K562 (cell line): ENCODE measurements at regions not wholly inside any gene's neighbourhood (a gene's known extent, or its start where the extent isn't known, plus 50 kb on each side); places are given as distances from the start of the nearest gene placed in this dataset.

Experiments used
- ATF1 ChIP-seq, 2 experiments: fragments of 450-650 bp in 1 of 2; IDR thresholded peaks; 2 replicates each; pipeline ENCODE4 v1.6.1; 2016; ENCODE audit warnings: missing compliant biosample characterization in 1 of 2, missing genetic modification characterization in 1 of 2
- KLF13 ChIP-seq: fragments of 450-650 bp; IDR thresholded peaks from 2 replicates; pipeline ENCODE4 v1.6.1; 2016; ENCODE audit warnings: missing genetic modification characterization, low read depth, mild to moderate bottlenecking, missing compliant biosample characterization, moderate library complexity, borderline replicate concordance
- RBM15 ChIP-seq: fragments of 200-400 bp; formaldehyde crosslinking; IDR thresholded peaks from 2 replicates; pipeline ENCODE4 v1.6.1; 2018; ENCODE audit warnings: mild to moderate bottlenecking, low read length, moderate library complexity; ENCODE audit not compliant: insufficient read depth
- RHOXF2B ChIP-seq: fragments of 250-450 bp; sonication (Bioruptor Pico); conservative IDR thresholded peaks from 2 replicates; pipeline ENCODE4 v1.5.1; 2021
- TF ChIP-seq, protein P1 (sequence below): sonication (generic); formaldehyde crosslinking; IDR thresholded peaks from 2 replicates; pipeline ENCODE4 v1.8.1; 2023; ENCODE audit warnings: mild to moderate bottlenecking, missing genetic modification reagents
- TF ChIP-seq, protein P2 (sequence below): sonication (generic); formaldehyde crosslinking; IDR thresholded peaks from 2 replicates; pipeline ENCODE4 v1.8.0; 2022; ENCODE audit warnings: missing genetic modification reagents, mild to moderate bottlenecking, borderline replicate concordance
- TF ChIP-seq, protein P3 (sequence below): fragments of 150-350 bp; IDR thresholded peaks from 2 replicates; pipeline ENCODE4 v1.6.1; 2014; ENCODE audit warnings: low read depth, mild to moderate bottlenecking, low read length, borderline replicate concordance
- TF ChIP-seq, protein P4 (sequence below): fragments of 450-650 bp; conservative IDR thresholded peaks from 2 replicates; pipeline ENCODE4 v1.6.1; 2016; ENCODE audit warnings: missing genetic modification characterization, low read depth, mild to moderate bottlenecking, missing compliant biosample characterization, moderate library complexity

DNA sequence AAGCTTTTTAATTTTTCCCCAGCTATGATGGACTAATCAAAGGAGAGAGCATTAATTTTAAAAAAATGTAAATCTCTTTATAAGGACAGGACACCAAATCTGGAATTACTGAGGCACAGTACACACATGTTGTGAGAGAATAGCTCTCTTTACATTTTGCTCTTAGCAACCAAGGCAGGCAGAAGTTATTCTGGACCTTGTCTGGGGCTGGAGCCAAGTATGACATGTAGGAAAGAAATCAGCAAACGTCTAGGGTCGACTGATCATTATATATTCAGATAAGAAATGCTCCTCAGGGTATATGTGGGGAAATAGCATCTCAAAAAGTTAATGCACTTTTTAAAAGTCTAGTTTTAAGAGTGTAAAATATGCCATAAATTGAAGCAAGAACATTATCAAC lies 1330.0 kb upstream of the CELF4 start (continued):
- TF ChIP-seq, protein P1, sequence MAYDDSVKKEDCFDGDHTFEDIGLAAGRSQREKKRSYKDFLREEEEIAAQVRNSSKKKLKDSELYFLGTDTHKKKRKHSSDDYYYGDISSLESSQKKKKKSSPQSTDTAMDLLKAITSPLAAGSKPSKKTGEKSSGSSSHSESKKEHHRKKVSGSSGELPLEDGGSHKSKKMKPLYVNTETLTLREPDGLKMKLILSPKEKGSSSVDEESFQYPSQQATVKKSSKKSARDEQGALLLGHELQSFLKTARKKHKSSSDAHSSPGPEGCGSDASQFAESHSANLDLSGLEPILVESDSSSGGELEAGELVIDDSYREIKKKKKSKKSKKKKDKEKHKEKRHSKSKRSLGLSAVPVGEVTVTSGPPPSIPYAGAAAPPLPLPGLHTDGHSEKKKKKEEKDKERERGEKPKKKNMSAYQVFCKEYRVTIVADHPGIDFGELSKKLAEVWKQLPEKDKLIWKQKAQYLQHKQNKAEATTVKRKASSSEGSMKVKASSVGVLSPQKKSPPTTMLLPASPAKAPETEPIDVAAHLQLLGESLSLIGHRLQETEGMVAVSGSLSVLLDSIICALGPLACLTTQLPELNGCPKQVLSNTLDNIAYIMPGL (CRISPR knock-in tag): no peak
- TF ChIP-seq, protein P2, sequence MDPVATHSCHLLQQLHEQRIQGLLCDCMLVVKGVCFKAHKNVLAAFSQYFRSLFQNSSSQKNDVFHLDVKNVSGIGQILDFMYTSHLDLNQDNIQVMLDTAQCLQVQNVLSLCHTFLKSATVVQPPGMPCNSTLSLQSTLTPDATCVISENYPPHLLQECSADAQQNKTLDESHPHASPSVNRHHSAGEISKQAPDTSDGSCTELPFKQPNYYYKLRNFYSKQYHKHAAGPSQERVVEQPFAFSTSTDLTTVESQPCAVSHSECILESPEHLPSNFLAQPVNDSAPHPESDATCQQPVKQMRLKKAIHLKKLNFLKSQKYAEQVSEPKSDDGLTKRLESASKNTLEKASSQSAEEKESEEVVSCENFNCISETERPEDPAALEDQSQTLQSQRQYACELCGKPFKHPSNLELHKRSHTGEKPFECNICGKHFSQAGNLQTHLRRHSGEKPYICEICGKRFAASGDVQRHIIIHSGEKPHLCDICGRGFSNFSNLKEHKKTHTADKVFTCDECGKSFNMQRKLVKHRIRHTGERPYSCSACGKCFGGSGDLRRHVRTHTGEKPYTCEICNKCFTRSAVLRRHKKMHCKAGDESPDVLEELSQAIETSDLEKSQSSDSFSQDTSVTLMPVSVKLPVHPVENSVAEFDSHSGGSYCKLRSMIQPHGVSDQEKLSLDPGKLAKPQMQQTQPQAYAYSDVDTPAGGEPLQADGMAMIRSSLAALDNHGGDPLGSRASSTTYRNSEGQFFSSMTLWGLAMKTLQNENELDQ (CRISPR knock-in tag): no peak
- TF ChIP-seq RHOXF2B: no peak
- no peak for TF ChIP-seq RBM15
- TF ChIP-seq, protein P3, sequence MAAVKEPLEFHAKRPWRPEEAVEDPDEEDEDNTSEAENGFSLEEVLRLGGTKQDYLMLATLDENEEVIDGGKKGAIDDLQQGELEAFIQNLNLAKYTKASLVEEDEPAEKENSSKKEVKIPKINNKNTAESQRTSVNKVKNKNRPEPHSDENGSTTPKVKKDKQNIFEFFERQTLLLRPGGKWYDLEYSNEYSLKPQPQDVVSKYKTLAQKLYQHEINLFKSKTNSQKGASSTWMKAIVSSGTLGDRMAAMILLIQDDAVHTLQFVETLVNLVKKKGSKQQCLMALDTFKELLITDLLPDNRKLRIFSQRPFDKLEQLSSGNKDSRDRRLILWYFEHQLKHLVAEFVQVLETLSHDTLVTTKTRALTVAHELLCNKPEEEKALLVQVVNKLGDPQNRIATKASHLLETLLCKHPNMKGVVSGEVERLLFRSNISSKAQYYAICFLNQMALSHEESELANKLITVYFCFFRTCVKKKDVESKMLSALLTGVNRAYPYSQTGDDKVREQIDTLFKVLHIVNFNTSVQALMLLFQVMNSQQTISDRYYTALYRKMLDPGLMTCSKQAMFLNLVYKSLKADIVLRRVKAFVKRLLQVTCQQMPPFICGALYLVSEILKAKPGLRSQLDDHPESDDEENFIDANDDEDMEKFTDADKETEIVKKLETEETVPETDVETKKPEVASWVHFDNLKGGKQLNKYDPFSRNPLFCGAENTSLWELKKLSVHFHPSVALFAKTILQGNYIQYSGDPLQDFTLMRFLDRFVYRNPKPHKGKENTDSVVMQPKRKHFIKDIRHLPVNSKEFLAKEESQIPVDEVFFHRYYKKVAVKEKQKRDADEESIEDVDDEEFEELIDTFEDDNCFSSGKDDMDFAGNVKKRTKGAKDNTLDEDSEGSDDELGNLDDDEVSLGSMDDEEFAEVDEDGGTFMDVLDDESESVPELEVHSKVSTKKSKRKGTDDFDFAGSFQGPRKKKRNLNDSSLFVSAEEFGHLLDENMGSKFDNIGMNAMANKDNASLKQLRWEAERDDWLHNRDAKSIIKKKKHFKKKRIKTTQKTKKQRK: no peak
- no peak for TF ChIP-seq ATF1 (CRISPR knock-in tag; IDR thresholded peaks at IDR 0.05)
- TF ChIP-seq ATF1 (tag; IDR thresholded peaks at IDR 0.05): no peak
- TF ChIP-seq, protein P4, sequence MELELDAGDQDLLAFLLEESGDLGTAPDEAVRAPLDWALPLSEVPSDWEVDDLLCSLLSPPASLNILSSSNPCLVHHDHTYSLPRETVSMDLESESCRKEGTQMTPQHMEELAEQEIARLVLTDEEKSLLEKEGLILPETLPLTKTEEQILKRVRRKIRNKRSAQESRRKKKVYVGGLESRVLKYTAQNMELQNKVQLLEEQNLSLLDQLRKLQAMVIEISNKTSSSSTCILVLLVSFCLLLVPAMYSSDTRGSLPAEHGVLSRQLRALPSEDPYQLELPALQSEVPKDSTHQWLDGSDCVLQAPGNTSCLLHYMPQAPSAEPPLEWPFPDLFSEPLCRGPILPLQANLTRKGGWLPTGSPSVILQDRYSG (tag): no peak
- no peak for TF ChIP-seq KLF13 (tag)
- TF ChIP-seq, all 486 proteins: peak for 0
